ENCODE measurements at regions not wholly inside any gene's neighbourhood (a gene's known extent, or its start where the extent isn't known, plus 50 kb on each side); places are given as distances from the start of the nearest gene placed in this dataset.

- TF ChIP-seq POLR2AphosphoS5 (IDR thresholded peaks at IDR 0.05; ENCODE audit: low read depth, low read length) (no peak), POLR2A (IDR thresholded peaks at IDR 0.05; ENCODE audit: low read depth, low read length) (no peak)
Observed at GRCh38 chrX:124804962-124805361, 458.6 kb downstream of the SH2D1A start.

All from GM12892 (cell line).